ENCODE measurements at regions not wholly inside any gene's neighbourhood (a gene's known extent, or its start where the extent isn't known, plus 50 kb on each side); places are given as distances from the start of the nearest gene placed in this dataset.
"Not testable (repeated sequence)": the region's sequence is repeated elsewhere in the genome, so short reads cannot be mapped to it uniquely, and the experiment has no call there.

DNA sequence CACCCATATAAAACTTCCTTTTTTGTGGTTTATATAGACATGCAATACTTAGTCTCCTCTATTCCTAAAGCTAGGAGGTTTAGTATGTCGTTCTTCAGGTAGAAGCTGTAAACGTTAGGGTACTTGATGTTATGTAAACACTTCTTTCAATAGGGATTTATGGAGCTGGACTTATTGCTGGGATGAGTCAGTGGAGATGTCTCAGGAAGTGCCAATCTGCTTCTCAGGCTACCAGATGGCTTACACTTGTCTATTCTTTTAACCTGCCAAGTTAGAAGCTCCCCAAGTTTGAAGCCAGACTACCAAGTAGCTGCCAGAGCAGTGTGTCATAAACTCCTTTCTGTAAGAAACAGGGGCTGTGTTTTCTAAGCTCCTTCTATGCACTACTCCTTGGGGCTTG, 756.5 kb upstream of the LRRTM1 start:
- no peak overlapping the region for H3K4me3 ChIP-seq
- no peak for DNase-seq

DNA sequence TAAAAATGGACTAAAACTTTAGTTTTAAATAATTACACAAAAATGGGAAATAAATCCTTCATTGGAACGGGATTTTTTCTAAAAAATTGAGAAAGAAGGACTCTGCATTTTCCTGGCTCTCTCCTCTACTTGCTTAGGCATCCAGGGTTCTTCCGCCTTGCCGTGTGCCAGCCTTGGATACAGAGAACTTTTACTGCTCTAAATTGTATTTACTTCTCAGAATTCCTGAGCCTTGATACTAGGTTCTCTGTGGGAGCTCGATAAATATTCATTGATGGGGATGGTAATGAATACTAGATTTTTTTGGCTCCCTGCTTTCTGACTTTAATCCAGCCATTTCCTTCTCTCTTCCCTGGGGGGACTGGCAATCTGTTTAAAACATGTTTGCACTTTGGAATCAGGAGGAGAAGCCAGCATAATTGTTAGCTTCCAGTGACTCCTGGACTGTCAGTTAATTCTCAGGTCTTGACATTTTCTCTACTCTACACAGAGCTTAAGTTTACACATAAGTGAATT, 746.1 kb upstream of the LRRTM1 start:
- H3K27ac ChIP-seq = no peak overlapping the region
- no peak overlapping the region for H3K4me3 ChIP-seq
- no peaks in the 10 kb centered on the region for H3K9me3 ChIP-seq (replicated peaks)
- DNase-seq = no peak
- no peaks in the 10 kb centered on the region for H3K4me1 ChIP-seq
- H3K27me3 ChIP-seq = peaks cover 7% of the 10 kb centered on the region; the same call in 1 of the 2 replicates
- H3K36me3 ChIP-seq = no peaks in the 10 kb centered on the region

More for the DNA sequence above, 756.5 kb upstream of the LRRTM1 start:
- H3K27ac ChIP-seq = no peak overlapping the region
- no peaks in the 10 kb centered on the region for H3K27me3 ChIP-seq
- no peaks in the 10 kb centered on the region for H3K9me3 ChIP-seq (replicated peaks)
- no peaks in the 10 kb centered on the region for H3K36me3 ChIP-seq
- H3K4me1 ChIP-seq = no peaks in the 10 kb centered on the region

DNA sequence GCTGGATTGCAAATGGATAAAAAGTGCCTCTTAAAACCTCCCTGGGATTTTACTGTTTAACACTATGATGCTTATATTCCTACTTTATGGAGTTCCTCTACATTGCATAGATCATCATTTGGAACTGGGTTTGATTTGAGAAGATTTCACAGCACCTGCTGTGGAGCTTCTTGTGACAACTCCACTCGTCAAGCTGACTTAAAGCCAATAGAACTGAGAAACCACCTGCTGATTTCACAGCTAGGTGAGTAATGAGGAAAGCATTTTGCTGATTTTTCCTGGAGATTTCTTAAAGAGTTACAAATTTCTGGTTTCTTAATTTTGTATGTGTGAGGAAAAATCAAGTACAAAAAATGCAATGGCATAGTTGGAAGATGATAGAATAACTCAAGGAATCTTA, 739.1 kb upstream of the LRRTM1 start:
- H3K4me1 ChIP-seq = no peaks in the 10 kb centered on the region
- DNase-seq = no peak
- no peaks in the 10 kb centered on the region for H3K9me3 ChIP-seq (replicated peaks)
- no peak overlapping the region for H3K4me3 ChIP-seq
- H3K36me3 ChIP-seq = no peaks in the 10 kb centered on the region
- no peak overlapping the region for H3K27ac ChIP-seq
- no peaks in the 10 kb centered on the region for H3K27me3 ChIP-seq

DNA sequence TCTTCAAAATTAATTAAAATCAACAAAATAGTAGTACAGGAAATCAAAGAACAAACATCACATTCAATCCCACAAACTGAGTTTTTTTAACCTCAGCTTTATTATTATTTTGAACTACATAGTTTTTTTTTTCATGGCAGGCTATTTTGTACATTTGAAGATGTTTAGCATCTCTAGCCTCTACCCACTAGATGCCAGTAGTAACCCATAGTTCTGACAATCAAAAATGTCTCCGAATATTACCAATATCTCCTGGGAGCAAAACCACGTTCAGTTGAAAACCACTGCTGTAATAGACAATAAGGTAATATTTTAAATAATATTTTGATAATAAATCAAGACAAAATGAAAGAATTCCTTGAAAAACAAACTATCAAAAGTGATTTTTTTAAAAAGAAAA, 702.6 kb upstream of the LRRTM1 start:
- H3K27ac ChIP-seq = no peak overlapping the region
- H3K9me3 ChIP-seq (replicated peaks) = no peaks in the 10 kb centered on the region
- no peaks in the 10 kb centered on the region for H3K36me3 ChIP-seq
- no peaks in the 10 kb centered on the region for H3K4me1 ChIP-seq
- no peaks in the 10 kb centered on the region for H3K27me3 ChIP-seq
- H3K4me3 ChIP-seq = no peak overlapping the region
- DNase-seq = peak in 1 of 2 experiments; percentile 13

DNA sequence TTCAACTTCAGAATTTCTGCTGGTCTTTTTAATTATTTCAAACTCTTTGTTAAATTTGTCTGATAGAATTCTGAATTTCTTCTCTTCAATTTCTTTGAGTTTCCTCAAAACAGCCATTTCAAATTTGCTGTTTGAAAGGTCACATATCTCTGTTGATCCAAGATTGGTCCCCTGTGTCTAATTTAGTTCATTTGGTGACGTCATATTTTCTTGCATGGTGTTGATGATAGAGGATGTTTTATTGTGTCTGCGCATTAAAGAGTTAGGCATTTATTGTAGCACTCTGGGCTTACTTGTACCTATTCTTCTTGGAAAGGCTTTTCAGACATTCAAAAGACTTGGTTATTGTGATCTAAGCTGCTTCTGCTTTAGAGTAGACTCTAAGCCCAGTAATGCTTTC, 698.4 kb upstream of the LRRTM1 start:
- Histone ChIP-seq H3K27me3 (no peaks in the 10 kb centered on the region), H3K4me1 (no peaks in the 10 kb centered on the region), H3K4me3 (no peak overlapping the region), H3K36me3 (no peaks in the 10 kb centered on the region), H3K27ac (no peak overlapping the region), H3K9me3 (replicated peaks) (no peaks in the 10 kb centered on the region)
- no peak for DNase-seq

DNA sequence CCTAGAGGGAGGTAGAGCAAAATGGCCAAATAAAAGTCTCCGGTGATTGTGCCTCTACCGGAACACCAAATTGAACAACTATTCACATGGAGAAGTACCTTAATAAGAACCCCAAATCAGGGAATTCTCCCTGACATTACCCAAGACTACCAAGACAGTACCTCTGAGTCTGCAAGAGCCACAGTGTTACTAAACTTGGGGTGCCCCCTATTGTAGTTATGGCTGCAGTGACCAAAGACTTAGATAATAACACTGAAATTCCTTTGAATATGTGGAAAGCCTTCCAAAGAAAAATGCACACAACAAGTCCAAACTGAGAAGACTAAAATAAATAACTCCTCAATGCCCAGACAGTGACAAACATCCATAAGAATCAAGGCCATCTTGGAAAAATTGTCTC, 682.9 kb upstream of the LRRTM1 start:
- Histone ChIP-seq H3K4me3 (no peak overlapping the region), H3K9me3 (replicated peaks) (no peaks in the 10 kb centered on the region), H3K36me3 (no peaks in the 10 kb centered on the region), H3K27ac (no peak overlapping the region), H3K27me3 (no peaks in the 10 kb centered on the region; the same call in 1 of the 2 replicates), H3K4me1 (no peaks in the 10 kb centered on the region)
- no peak for DNase-seq

DNA sequence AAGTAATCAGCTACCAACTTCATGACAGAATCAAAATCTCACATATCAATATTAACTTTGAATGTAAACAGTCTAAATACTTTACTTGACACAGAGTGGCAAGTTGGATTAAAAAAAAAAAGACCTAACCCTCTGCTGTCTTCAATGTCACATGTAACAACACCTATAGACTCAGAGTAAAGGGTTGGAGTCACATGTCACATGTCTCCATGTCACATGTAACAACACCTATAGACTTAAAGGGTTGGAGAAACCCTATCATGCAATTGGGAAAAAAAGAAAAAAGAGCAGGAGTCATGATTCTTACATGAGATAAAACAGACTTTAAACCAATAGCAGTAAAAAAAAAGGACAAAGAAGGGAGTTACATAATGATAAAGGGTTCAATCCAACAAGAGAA, 665.3 kb upstream of the LRRTM1 start:
- H3K4me1 ChIP-seq = no peaks in the 10 kb centered on the region
- DNase-seq = no peak
- no peaks in the 10 kb centered on the region for H3K27me3 ChIP-seq
- H3K27ac ChIP-seq = no peak overlapping the region
- no peak overlapping the region for H3K4me3 ChIP-seq
- no peaks in the 10 kb centered on the region for H3K9me3 ChIP-seq (replicated peaks)
- H3K36me3 ChIP-seq = no peaks in the 10 kb centered on the region

DNA sequence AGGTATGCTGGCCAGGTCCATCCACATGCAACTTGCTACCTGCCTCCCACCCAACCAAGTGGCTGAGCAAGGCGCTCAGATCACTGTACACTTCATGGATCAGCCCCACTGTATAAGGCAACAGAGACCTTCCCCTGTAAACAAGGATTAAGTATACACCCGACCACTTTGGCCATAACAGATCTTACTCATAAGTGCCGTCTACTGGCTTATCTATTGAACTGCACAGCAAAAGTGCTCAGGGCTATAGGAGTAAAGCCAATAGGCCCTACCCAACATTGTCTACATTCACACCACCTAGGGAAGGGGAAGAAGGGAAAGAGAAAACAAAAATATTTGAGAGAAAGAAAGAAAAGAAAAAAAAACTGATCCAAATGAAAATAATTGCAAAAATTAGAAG, 663.9 kb upstream of the LRRTM1 start:
- Histone ChIP-seq H3K36me3 (no peaks in the 10 kb centered on the region), H3K27me3 (no peaks in the 10 kb centered on the region), H3K9me3 (replicated peaks) (no peaks in the 10 kb centered on the region), H3K4me3 (no peak overlapping the region), H3K4me1 (no peaks in the 10 kb centered on the region), H3K27ac (no peak overlapping the region)
- peak in 1 of 2 experiments; percentile 18 for DNase-seq

DNA sequence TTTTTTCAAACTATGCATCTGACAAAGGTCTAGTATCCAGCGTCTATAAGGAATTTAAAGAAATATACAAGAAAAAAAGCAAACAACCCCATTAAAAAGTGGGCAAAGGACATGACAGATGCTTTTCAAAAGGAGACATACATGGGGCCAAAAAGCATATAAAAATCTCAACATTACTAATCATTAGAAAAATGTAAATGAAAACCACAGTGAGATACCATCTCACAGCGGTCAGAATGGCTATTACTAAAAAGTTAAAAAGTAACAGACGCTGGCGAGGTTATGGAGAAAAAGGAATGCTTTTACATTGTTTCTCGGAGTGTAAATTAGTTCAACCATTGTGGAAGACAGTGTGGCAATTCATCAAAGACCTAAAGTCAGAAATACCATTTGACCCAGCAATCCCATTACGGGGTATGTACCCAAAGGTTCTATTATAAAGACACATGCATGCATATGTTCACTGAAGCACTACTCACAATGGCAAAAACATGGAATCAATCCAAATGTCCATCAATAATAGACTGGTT, 643.1 kb upstream of the LRRTM1 start:
- H3K4me1 ChIP-seq = no peaks in the 10 kb centered on the region
- no peak overlapping the region for H3K4me3 ChIP-seq
- H3K36me3 ChIP-seq = no peaks in the 10 kb centered on the region
- H3K27ac ChIP-seq = no peak overlapping the region
- H3K9me3 ChIP-seq (replicated peaks) = no peaks in the 10 kb centered on the region
- peaks cover 7% of the 10 kb centered on the region; the same call in 1 of the 2 replicates for H3K27me3 ChIP-seq
- DNase-seq = no peak

DNA sequence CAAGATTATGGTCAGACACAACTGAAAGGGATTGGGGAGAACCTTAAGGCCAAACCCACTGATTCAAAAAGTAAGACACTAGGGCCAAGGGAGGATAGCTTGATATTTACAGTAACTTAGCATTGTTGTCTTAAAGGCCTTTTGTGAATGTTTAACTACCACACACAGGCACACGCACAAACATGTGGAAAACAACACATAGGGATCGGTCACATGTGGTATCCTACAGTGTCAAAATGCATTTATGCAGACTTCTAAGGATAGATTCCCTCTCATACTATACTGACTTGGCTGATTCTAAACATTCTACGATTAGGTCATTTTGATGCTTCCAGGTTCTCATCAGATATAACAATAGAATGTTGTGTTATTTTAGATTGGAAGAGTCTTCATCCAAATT, 638.9 kb upstream of the LRRTM1 start:
- Histone ChIP-seq H3K27me3 (peaks cover 12% of the 10 kb centered on the region; the same call in 1 of the 2 replicates), H3K9me3 (replicated peaks) (no peaks in the 10 kb centered on the region), H3K27ac (no peak overlapping the region), H3K4me3 (no peak overlapping the region), H3K4me1 (no peaks in the 10 kb centered on the region; the same call in 1 of the 2 replicates), H3K36me3 (no peaks in the 10 kb centered on the region)
- DNase-seq = no peak

DNA sequence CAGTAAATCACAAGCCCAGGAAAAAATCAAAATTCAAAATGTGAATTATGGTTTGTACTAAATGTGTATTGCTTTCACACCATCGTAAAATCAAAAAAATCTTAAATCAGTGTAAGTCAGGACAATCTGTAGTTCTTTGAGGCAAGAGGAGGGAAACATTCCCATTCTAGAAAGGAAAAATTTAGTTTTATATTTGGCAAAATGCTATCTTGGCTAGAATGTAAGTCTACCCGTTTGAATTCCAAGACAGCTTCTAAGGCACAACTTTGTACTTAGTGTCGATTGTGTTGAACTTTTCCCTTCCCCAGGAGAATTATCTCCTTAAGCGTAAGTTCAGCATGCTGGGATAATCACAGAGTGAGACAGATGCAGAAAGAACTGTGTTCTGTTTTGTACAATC, 638.2 kb upstream of the LRRTM1 start:
- no peaks in the 10 kb centered on the region; the same call in 1 of the 2 replicates for H3K4me1 ChIP-seq
- no peaks in the 10 kb centered on the region for H3K9me3 ChIP-seq (replicated peaks)
- no peak overlapping the region for H3K27ac ChIP-seq
- peaks cover 12% of the 10 kb centered on the region; the same call in 1 of the 2 replicates for H3K27me3 ChIP-seq
- DNase-seq = no peak
- H3K4me3 ChIP-seq = no peak overlapping the region
- no peaks in the 10 kb centered on the region for H3K36me3 ChIP-seq

DNA sequence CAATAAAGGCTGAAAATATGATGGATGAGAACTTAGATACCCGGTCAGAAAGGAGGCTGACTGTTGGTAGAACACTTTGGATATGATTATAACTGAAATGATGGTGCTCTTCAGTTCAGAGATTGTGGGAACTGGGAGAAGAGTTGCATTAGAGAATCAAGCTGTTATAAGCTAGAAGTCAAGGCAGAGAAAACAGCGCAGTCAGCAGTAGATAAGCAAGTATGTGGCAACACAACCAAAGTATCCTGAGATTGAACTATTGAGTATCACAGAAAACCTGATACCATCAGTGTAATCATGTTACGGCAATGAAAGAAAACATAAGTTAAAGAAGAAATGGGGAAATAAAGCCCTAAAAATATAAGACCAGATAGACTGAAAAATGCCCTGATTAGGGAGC, 633.9 kb upstream of the LRRTM1 start:
- H3K9me3 ChIP-seq (replicated peaks) = no peaks in the 10 kb centered on the region
- H3K27ac ChIP-seq = no peak overlapping the region
- no peak for DNase-seq
- H3K4me3 ChIP-seq = no peak overlapping the region
- no peaks in the 10 kb centered on the region; the same call in 1 of the 2 replicates for H3K4me1 ChIP-seq
- H3K36me3 ChIP-seq = no peaks in the 10 kb centered on the region
- peaks cover 4% of the 10 kb centered on the region; the same call in 1 of the 2 replicates for H3K27me3 ChIP-seq

DNA sequence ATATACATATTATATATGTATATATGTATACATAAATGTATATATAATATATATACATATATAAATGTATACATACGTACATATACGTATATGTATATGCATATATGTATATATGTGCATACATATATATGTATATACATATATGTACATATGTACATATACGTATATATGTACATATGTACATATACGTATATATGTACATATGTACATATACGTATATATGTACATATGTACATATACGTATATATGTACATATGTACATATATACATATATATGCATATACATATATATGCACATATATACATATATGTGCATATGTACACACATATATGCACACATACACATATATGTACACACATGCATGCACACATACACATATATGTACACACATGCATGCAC, 627.3 kb upstream of the LRRTM1 start:
- not testable (repeated sequence) for H3K4me1 ChIP-seq; DNase-seq; H3K9me3 ChIP-seq (replicated peaks); H3K27me3 ChIP-seq; H3K36me3 ChIP-seq; H3K27ac ChIP-seq; H3K4me3 ChIP-seq

DNA sequence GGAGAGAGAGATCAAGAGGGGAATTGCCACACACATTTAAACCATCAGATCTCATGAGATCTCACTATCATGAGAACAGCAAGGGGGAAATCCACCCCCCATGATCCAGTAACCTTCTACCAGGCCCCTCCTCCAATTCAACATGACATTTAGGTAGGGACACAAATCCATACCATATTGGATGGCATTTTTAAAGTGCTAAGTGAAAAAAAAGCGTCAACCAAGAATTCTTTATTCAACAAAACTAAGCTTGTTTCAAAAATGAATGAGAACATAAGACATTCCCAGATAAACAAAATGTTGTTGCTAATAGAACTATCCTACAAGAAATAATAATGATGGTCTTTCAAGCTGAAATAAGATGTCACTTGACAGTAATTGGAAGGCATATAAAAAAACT, 626.2 kb upstream of the LRRTM1 start:
- no peak for DNase-seq
- Histone ChIP-seq H3K27me3 (no peaks in the 10 kb centered on the region), H3K27ac (no peak overlapping the region), H3K36me3 (no peaks in the 10 kb centered on the region), H3K4me3 (no peak overlapping the region), H3K4me1 (no peaks in the 10 kb centered on the region; the same call in 1 of the 2 replicates), H3K9me3 (replicated peaks) (no peaks in the 10 kb centered on the region; the same call in 1 of the 2 replicates)

DNA sequence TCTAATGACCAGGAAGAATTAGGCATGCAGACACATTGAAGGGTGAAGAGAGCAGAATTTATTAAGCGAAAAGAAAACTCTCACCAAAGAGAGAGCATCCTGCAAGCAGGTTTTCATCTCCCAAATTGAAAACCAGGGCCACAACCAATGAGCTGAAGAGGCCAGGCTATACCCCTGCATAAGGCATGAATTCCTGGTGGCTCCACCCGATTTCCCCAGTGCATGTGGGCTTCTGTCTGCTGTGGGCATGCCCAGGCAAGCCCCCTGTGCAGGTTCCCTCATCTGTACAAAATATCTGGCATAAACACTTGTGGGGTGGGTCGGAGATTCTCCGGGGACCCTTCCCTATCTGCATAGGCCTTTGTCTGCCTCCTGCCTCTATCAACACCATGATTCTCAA, 621.6 kb upstream of the LRRTM1 start:
- no peak for DNase-seq
- H3K4me1 ChIP-seq = no peaks in the 10 kb centered on the region; the same call in 1 of the 2 replicates
- no peaks in the 10 kb centered on the region for H3K27me3 ChIP-seq
- H3K36me3 ChIP-seq = no peaks in the 10 kb centered on the region
- H3K27ac ChIP-seq = no peak overlapping the region
- no peaks in the 10 kb centered on the region; the same call in 1 of the 2 replicates for H3K9me3 ChIP-seq (replicated peaks)
- H3K4me3 ChIP-seq = no peak overlapping the region

DNA sequence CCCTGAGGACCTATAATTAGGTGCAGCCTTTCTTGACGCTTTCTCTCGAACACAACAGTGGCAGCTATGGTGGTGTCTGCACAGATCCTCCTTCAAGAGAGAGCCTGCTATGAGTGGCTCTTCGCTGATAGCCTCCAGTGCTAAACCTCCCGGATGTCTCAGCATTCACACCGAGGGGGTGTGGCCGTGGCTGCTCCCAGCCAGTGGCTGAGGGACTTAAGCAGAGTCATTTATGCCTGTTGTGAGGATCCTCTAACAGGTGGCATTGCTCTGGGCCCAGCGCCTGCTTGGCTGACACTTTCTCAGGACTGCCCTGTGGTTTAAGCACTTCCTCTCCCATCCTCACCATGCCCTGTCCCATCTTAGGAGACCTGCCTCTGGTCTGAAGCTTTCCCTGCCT, 592.0 kb upstream of the LRRTM1 start:
- no peak overlapping the region for H3K4me3 ChIP-seq
- no peaks in the 10 kb centered on the region for H3K36me3 ChIP-seq
- no peaks in the 10 kb centered on the region for H3K9me3 ChIP-seq (replicated peaks)
- DNase-seq = peak; percentile 16 to 34
- no peak overlapping the region for H3K27ac ChIP-seq
- H3K4me1 ChIP-seq = no peaks in the 10 kb centered on the region
- peaks cover 4% of the 10 kb centered on the region; the same call in 1 of the 2 replicates for H3K27me3 ChIP-seq
